GM12864 (cell line): ENCODE measurements at regions not wholly inside any gene's neighbourhood (a gene's known extent, or its start where the extent isn't known, plus 50 kb on each side); places are given as distances from the start of the nearest gene placed in this dataset.

Source experiments
- DNase-seq: peaks from one replicate; pipeline ENCODE4 v3.0.0-alpha.2; 2011; ENCODE audit warnings: low read depth
- H3K4me3 ChIP-seq: 2 replicates; pipeline ENCODE4 v1.5.1; 2011; ENCODE audit warnings: mild to moderate bottlenecking, low read depth, low read length, control low read depth
- CTCF ChIP-seq: IDR thresholded peaks from 2 replicates; pipeline ENCODE4 v1.5.1; 2011; ENCODE audit warnings: low read depth, mild to moderate bottlenecking, moderate library complexity, low read length, control low read depth, inconsistent platforms; ENCODE audit errors: missing control alignments

GRCh38 chr9:92171822-92172221 lies 56.6 kb upstream of the SPTLC1 start:
- no peak for TF ChIP-seq CTCF
- H3K4me3 ChIP-seq: no peak overlapping the region
- no peak for DNase-seq

- DNase-seq: no peak
- no peak for TF ChIP-seq CTCF
- H3K4me3 ChIP-seq: no peak overlapping the region
These were observed 56.1 kb upstream of the SPTLC1 start for GRCh38 chr9:92171281-92171680.

GRCh38 chr9:92170848-92171247 lies 55.6 kb upstream of the SPTLC1 start:
- TF ChIP-seq CTCF: no peak
- no peak overlapping the region for H3K4me3 ChIP-seq
- no peak for DNase-seq

- H3K4me3 ChIP-seq: no peak overlapping the region
- no peak for TF ChIP-seq CTCF
- no peak for DNase-seq
These were observed 50.3 kb upstream of the SPTLC1 start for GRCh38 chr9:92165484-92165883.
